ENCODE measurements at regions not wholly inside any gene's neighbourhood (a gene's known extent, or its start where the extent isn't known, plus 50 kb on each side); places are given as distances from the start of the nearest gene placed in this dataset.

GRCh38 chrX:69082753-69083150 lies 82.5 kb downstream of the PJA1 start:
- Histone ChIP-seq H3K9me2 (no peaks in the 10 kb centered on the region), H3K9me3 (no peaks in the 10 kb centered on the region), H2AFZ (ENCODE audit: low read depth) (no peak overlapping the region), H3K27ac (ENCODE audit: low read depth in 2 of 2, low read length in 1 of 2) (no peak overlapping the region), H3K36me3 (replicated peaks in 1 of 2; ENCODE audit: control insufficient read depth in 1 of 2, insufficient read depth in 2 of 2, low read length in 1 of 2) (no peaks in the 10 kb centered on the region), H3K79me2 (ENCODE audit: insufficient read depth) (no peaks in the 10 kb centered on the region), H3K4me1 (ENCODE audit: control insufficient read depth in 1 of 2, insufficient read depth in 2 of 2, low read depth in 1 of 2, low read length in 1 of 2) (peaks cover 0 to 21% of the 10 kb centered on the region in 2 experiments; a peak in 1 of 4 replicates), H3K4me3 (ENCODE audit: low read depth in 2 of 2, low read length in 1 of 2) (no peak overlapping the region), H3K27me3 (ENCODE audit: insufficient read depth) (peaks cover 16% of the 10 kb centered on the region; the same call in 1 of the 2 replicates), H3K4me2 (no peak overlapping the region), H4K20me1 (ENCODE audit: insufficient read depth) (no peaks in the 10 kb centered on the region), H3F3A (replicated peaks; ENCODE audit: insufficient read depth) (no peaks in the 10 kb centered on the region), H3K9ac (no peak overlapping the region)
- no peak for TF ChIP-seq YY1 (IDR thresholded peaks at IDR 0.05; ENCODE audit: low read depth)
- TF ChIP-seq NRF1 (IDR thresholded peaks at IDR 0.05; ENCODE audit: low read depth, low read length): no peak
- TF ChIP-seq RCOR1 (IDR thresholded peaks at IDR 0.05; ENCODE audit: low read length): no peak
- no peak for TF ChIP-seq TCF12 (IDR thresholded peaks at IDR 0.05)
- no peak for TF ChIP-seq RXRA (IDR thresholded peaks at IDR 0.05; ENCODE audit: borderline replicate concordance, low read depth)
- DNase-seq: no peak
- WGBS (ENCODE audit: low lambda C conversion rate): 0% methylated on average over 1 of the region's 7 CpGs
- ChIA-PET CTCF (interaction anchor here (5.0 kb wide), 1 partner anchor 255 kb away, joined by 36 read pairs; the partner anchor contains the start of gene EFNB1), POLR2A (no interaction called here)

GRCh38 chrX:69082055-69082752 lies 83.0 kb downstream of the PJA1 start:
- no peak overlapping the region for H3K4me2 ChIP-seq
- H3K9me3 ChIP-seq: no peaks in the 10 kb centered on the region
- no peak overlapping the region for H3K4me3 ChIP-seq (ENCODE audit: low read depth in 2 of 2, low read length in 1 of 2)
- no peaks in the 10 kb centered on the region for H3K9me2 ChIP-seq
- no peak overlapping the region for H2AFZ ChIP-seq (ENCODE audit: low read depth)
- peaks cover 16% of the 10 kb centered on the region; the same call in 1 of the 2 replicates for H3K27me3 ChIP-seq (ENCODE audit: insufficient read depth)
- no peaks in the 10 kb centered on the region for H3F3A ChIP-seq (replicated peaks; ENCODE audit: insufficient read depth)
- CTCF ChIA-PET: interaction anchor here (5.0 kb wide), 1 partner anchor 254 kb away, joined by 36 read pairs; the partner anchor contains the start of gene EFNB1
- no peaks in the 10 kb centered on the region for H3K36me3 ChIP-seq (replicated peaks in 1 of 2; ENCODE audit: control insufficient read depth in 1 of 2, insufficient read depth in 2 of 2, low read length in 1 of 2)
- no peak overlapping the region for H3K27ac ChIP-seq (ENCODE audit: low read depth in 2 of 2, low read length in 1 of 2)
- POLR2A ChIA-PET: no interaction called here
- no peak overlapping the region for H3K9ac ChIP-seq
- H3K79me2 ChIP-seq (ENCODE audit: insufficient read depth): no peaks in the 10 kb centered on the region
- DNase-seq: no peak
- H4K20me1 ChIP-seq (ENCODE audit: insufficient read depth): no peaks in the 10 kb centered on the region
- H3K4me1 ChIP-seq (ENCODE audit: control insufficient read depth in 1 of 2, insufficient read depth in 2 of 2, low read depth in 1 of 2, low read length in 1 of 2): peaks cover 0 to 20% of the 10 kb centered on the region in 2 experiments; a peak in 1 of 4 replicates
- WGBS (ENCODE audit: low lambda C conversion rate): 49% methylated on average over 10 of the region's 10 CpGs
- no peak for TF ChIP-seq USF1 (IDR thresholded peaks at IDR 0.05; ENCODE audit: borderline replicate concordance, low read depth)
- no peak for TF ChIP-seq YY1 (IDR thresholded peaks at IDR 0.05; ENCODE audit: low read depth)
- TF ChIP-seq IRF3 (IDR thresholded peaks at IDR 0.05; ENCODE audit: low read depth, low read length): no peak
- no peak for TF ChIP-seq POLR2AphosphoS5 (IDR thresholded peaks at IDR 0.05; ENCODE audit: low read depth, low read length)
- no peak for TF ChIP-seq USF2 (IDR thresholded peaks at IDR 0.05; ENCODE audit: borderline replicate concordance, low read depth, low read length)
- TF ChIP-seq GATA2 (CRISPR knock-in tag; IDR thresholded peaks at IDR 0.05): no peak
- no peak for TF ChIP-seq TEAD4 (IDR thresholded peaks at IDR 0.05; ENCODE audit: borderline replicate concordance, insufficient read depth)
- no peak for TF ChIP-seq EZH2phosphoT487 (IDR thresholded peaks at IDR 0.05; ENCODE audit: borderline replicate concordance, low read depth)
- TF ChIP-seq ELF1 (IDR thresholded peaks at IDR 0.05): no peak
- no peak for TF ChIP-seq ZBTB33 (IDR thresholded peaks at IDR 0.05; ENCODE audit: borderline replicate concordance, low read depth)
- TF ChIP-seq CHD2 (IDR thresholded peaks at IDR 0.05; ENCODE audit: low read length, partially characterized antibody): no peak

All from SK-N-SH (cell line).